ENCODE measurements at regions not wholly inside any gene's neighbourhood (a gene's known extent, or its start where the extent isn't known, plus 50 kb on each side); places are given as distances from the start of the nearest gene placed in this dataset.
A peak's percentile ranks its signal among the peaks of the same experiment; 100 is the strongest.

DNA sequence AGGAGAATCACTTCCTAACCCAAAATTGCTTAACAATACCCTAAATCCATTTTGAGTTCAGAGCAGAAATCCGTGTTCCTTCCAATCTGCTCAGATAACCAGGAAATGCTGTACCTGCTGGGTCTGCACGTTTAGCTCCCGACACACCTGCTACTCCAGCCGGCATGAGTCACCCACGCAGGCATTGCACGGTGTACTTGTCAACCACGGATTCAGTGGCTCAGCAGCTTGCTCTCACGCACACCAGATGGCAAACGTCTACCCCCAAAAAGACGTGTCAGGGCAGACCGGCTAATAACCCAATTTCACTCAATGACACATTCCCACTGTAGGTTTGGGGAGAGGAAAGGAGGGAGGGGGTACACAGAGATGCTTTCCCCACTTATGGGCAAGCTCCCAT is 468.1 kb downstream of the SOX9 start:
- TF ChIP-seq, protein P1, sequence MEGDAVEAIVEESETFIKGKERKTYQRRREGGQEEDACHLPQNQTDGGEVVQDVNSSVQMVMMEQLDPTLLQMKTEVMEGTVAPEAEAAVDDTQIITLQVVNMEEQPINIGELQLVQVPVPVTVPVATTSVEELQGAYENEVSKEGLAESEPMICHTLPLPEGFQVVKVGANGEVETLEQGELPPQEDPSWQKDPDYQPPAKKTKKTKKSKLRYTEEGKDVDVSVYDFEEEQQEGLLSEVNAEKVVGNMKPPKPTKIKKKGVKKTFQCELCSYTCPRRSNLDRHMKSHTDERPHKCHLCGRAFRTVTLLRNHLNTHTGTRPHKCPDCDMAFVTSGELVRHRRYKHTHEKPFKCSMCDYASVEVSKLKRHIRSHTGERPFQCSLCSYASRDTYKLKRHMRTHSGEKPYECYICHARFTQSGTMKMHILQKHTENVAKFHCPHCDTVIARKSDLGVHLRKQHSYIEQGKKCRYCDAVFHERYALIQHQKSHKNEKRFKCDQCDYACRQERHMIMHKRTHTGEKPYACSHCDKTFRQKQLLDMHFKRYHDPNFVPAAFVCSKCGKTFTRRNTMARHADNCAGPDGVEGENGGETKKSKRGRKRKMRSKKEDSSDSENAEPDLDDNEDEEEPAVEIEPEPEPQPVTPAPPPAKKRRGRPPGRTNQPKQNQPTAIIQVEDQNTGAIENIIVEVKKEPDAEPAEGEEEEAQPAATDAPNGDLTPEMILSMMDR (IDR thresholded peaks at IDR 0.05; ENCODE audit: insufficient read depth in 1 of 2, low read depth in 1 of 2, low read length in 1 of 2, severe bottlenecking in 1 of 2, unreplicated experiment in 1 of 2) = no peak
- Histone ChIP-seq H3K27me3 (replicated peaks; ENCODE audit: control insufficient read depth, insufficient read depth, low read length) (no peaks in the 10 kb centered on the region; the same call in 1 of the 2 replicates), H3K4me1 (peaks cover 25% of the 10 kb centered on the region), H3K4me3 (ENCODE audit: low read depth, low read length) (peak overlapping the region; percentile 22), H3K9me3 (no peaks in the 10 kb centered on the region), H3K36me3 (ENCODE audit: control insufficient read depth, insufficient read depth, low read length) (no peaks in the 10 kb centered on the region)
- Mint-ChIP-seq H3K36me3 (ENCODE audit: insufficient read depth, unreplicated experiment) (peaks cover 12% of the 10 kb centered on the region), H3K4me3 (ENCODE audit: unreplicated experiment) (peak overlapping the region; percentile 57), H3K4me1 (ENCODE audit: low read depth, unreplicated experiment) (peaks cover 25% of the 10 kb centered on the region), H3K27ac (ENCODE audit: unreplicated experiment) (peak overlapping the region; percentile 42), H3K27me3 (ENCODE audit: insufficient read depth, unreplicated experiment) (peaks cover 3% of the 10 kb centered on the region), H3K9me3 (ENCODE audit: unreplicated experiment) (no peaks in the 10 kb centered on the region)
- BruUV-seq (replicated peaks) = no TSS peak
- ChIA-PET POLR2A (interaction anchor here (0.6 to 1.3 kb wide), 4 partner anchors 9 to 29 kb away, joined by 3 to 6 read pairs (median 4); no protein-coding TSS in a partner anchor), CTCF (interaction anchor here (1.1 to 2.4 kb wide), 3 partner anchors 8 to 32 kb away, joined by 4 to 9 read pairs (median 7); no protein-coding TSS in a partner anchor)
- intact Hi-C loops (cut with micrococcal nuclease; ENCODE audit: unreplicated experiment) = loop anchor here (2.0 kb wide), 1 partner anchor 28 kb away; no protein-coding TSS in a partner anchor
- DNase-seq = peak; percentile 61 to 75

DNA sequence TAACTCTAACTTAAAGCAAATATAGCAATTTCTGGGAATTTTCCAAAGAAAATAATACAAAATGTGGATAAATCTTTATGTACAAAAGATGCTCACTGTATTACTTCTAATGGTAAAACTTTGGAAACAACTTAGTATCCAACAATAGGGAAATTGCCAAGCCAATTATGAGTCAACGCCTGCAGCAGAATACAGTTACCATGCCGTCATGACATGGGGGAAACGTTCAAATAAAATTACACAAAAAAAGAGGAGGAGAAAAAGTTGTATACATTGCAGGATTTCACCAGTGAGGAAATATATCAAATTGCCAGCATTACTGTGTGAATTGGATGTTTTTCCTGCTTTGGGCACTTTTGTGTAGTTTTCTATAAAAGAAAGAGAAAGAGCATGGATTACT is 469.6 kb downstream of the SOX9 start:
- Mint-ChIP-seq H3K36me3 (ENCODE audit: insufficient read depth, unreplicated experiment) (peaks cover 12% of the 10 kb centered on the region), H3K27ac (ENCODE audit: unreplicated experiment) (no peak overlapping the region), H3K9me3 (ENCODE audit: unreplicated experiment) (peaks cover 2% of the 10 kb centered on the region), H3K4me3 (ENCODE audit: unreplicated experiment) (peak overlapping the region; percentile 74), H3K27me3 (ENCODE audit: insufficient read depth, unreplicated experiment) (peaks cover 3% of the 10 kb centered on the region), H3K4me1 (ENCODE audit: low read depth, unreplicated experiment) (peaks cover 25% of the 10 kb centered on the region)
- ChIA-PET CTCF (no interaction called here), POLR2A (no interaction called here)
- Histone ChIP-seq H3K27me3 (replicated peaks; ENCODE audit: control insufficient read depth, insufficient read depth, low read length) (no peaks in the 10 kb centered on the region; the same call in 1 of the 2 replicates), H3K9me3 (no peaks in the 10 kb centered on the region), H3K4me1 (peaks cover 25% of the 10 kb centered on the region), H3K36me3 (ENCODE audit: control insufficient read depth, insufficient read depth, low read length) (no peaks in the 10 kb centered on the region), H3K4me3 (ENCODE audit: low read depth, low read length) (peak overlapping the region; percentile 65)
- TF ChIP-seq, protein P1 (IDR thresholded peaks at IDR 0.05; ENCODE audit: insufficient read depth in 1 of 2, low read depth in 1 of 2, low read length in 1 of 2, severe bottlenecking in 1 of 2, unreplicated experiment in 1 of 2) = no peak
- BruUV-seq (replicated peaks) = no TSS peak
- DNase-seq = no peak
- intact Hi-C loops (cut with micrococcal nuclease; ENCODE audit: unreplicated experiment) = loop anchor here (5.0 kb wide), 1 partner anchor 92 kb away; no protein-coding TSS in a partner anchor

DNA sequence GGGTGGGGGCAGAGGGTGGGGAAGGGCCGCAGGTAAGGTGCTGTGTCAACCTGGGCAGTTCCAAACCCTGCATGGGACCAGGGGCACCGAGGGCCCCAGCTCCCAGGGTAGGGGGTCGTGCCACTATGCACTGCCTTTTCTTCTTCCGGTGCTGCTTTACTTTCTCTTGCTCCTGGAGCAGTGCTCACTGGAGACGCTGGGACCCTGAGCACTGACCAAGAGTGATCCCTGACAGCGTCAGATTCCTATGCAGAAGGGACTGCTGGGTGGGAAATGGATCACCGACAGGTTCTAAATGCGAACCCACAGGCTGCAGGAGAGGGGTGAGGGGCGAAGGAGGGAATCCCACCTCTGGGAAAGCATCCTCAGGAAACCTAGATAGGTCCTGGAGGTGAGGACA is 470.1 kb downstream of the SOX9 start:
- Histone ChIP-seq H3K4me1 (peaks cover 25% of the 10 kb centered on the region), H3K36me3 (ENCODE audit: control insufficient read depth, insufficient read depth, low read length) (no peaks in the 10 kb centered on the region), H3K9me3 (no peaks in the 10 kb centered on the region), H3K27me3 (replicated peaks; ENCODE audit: control insufficient read depth, insufficient read depth, low read length) (no peaks in the 10 kb centered on the region; the same call in 1 of the 2 replicates), H3K4me3 (ENCODE audit: low read depth, low read length) (peak overlapping the region; percentile 65)
- Mint-ChIP-seq H3K27me3 (ENCODE audit: insufficient read depth, unreplicated experiment) (peaks cover 3% of the 10 kb centered on the region), H3K27ac (ENCODE audit: unreplicated experiment) (no peak overlapping the region), H3K4me3 (ENCODE audit: unreplicated experiment) (peak overlapping the region; percentile 74), H3K4me1 (ENCODE audit: low read depth, unreplicated experiment) (peaks cover 25% of the 10 kb centered on the region), H3K36me3 (ENCODE audit: insufficient read depth, unreplicated experiment) (peaks cover 12% of the 10 kb centered on the region), H3K9me3 (ENCODE audit: unreplicated experiment) (peaks cover 6% of the 10 kb centered on the region)
- no TSS peak for BruUV-seq (replicated peaks)
- DNase-seq = no peak
- POLR2A ChIA-PET = interaction anchor here (1.3 kb wide), 1 partner anchor 27 kb away, joined by 3 read pairs; no protein-coding TSS in a partner anchor
- intact Hi-C loops (cut with micrococcal nuclease; ENCODE audit: unreplicated experiment) = loop anchor here (5.0 kb wide), 1 partner anchor 91 kb away; no protein-coding TSS in a partner anchor
- TF ChIP-seq, protein P1 (IDR thresholded peaks at IDR 0.05; ENCODE audit: insufficient read depth in 1 of 2, low read depth in 1 of 2, low read length in 1 of 2, severe bottlenecking in 1 of 2, unreplicated experiment in 1 of 2) = no peak
- CTCF ChIA-PET = no interaction called here

All from Caco-2 (cell line).